ENCODE measurements at regions not wholly inside any gene's neighbourhood (a gene's known extent, or its start where the extent isn't known, plus 50 kb on each side); places are given as distances from the start of the nearest gene placed in this dataset.

GRCh38 chr2:239662413-239663120 is 261.7 kb upstream of the HDAC4 start:
- H3K4me1 Mint-ChIP-seq (ENCODE audit: low read depth, unreplicated experiment): no peaks in the 10 kb centered on the region
- no peak overlapping the region for H3K4me3 Mint-ChIP-seq (ENCODE audit: low read depth, unreplicated experiment)
- BruUV-seq (replicated peaks): no TSS peak
- H3K36me3 Mint-ChIP-seq (ENCODE audit: insufficient read depth, unreplicated experiment): no peaks in the 10 kb centered on the region
- H3K9me3 Mint-ChIP-seq (ENCODE audit: low read depth, unreplicated experiment): peaks cover 2% of the 10 kb centered on the region
- DNase-seq: no peak
- TF ChIP-seq CTCF (IDR thresholded peaks at IDR 0.05; ENCODE audit: unreplicated experiment): no peak
- intact Hi-C loops (cut with micrococcal nuclease; ENCODE audit: unreplicated experiment): no loop called here
- peaks cover 90% of the 10 kb centered on the region for H3K27me3 Mint-ChIP-seq (ENCODE audit: unreplicated experiment)
- H3K27ac Mint-ChIP-seq (ENCODE audit: unreplicated experiment): no peak overlapping the region
- CTCF ChIA-PET: no interaction called here

DNA sequence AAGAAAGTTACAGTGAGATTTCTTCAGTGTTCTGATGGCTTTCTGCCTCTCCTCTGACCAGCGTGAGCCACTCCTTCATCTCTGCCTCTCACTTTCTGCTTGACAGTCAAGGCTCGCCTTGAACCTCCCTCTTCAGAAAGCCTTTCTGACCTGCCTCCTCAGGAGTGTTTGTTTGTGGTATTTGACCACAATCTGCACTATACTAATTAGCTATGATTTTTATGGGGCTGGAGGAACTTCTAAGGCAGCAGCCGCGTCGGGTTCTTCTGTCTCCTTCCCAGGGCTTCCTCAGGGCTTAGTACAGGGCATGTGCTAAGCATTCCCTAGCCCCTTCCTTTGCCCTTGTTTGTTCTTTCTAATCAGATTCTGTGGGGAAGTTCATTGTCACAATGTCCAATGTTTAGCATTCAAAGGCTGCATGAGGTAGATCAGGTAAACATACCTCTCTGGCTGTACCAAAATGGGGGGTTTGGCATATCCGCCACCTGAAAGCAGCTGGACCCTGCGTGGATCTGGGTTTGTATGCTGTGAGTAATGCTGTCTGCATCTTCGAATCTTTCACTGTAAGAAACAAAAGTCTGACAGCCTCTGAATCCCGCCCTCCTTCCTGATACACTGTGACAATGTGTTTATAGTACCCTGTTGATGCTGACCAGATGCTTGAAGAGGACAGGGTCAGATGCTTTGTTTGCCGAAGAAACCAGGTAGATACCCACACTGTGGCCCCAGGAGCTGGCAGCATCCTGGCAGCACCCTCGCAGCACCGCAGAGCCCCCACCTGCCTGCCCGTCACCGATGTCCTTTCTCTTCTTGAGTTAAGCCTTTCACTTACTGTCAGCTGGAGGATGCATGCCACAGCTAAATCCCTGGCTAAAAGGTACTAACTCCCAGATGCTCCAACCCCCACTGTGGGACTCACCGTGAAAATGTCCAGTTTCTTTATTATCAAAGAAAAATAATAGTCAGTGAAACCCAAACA is 260.8 kb upstream of the HDAC4 start:
- no TSS peak for BruUV-seq (replicated peaks)
- Mint-ChIP-seq H3K27ac (ENCODE audit: unreplicated experiment) (no peak overlapping the region), H3K36me3 (ENCODE audit: insufficient read depth, unreplicated experiment) (no peaks in the 10 kb centered on the region), H3K9me3 (ENCODE audit: low read depth, unreplicated experiment) (peaks cover 3% of the 10 kb centered on the region), H3K27me3 (ENCODE audit: unreplicated experiment) (peaks cover 90% of the 10 kb centered on the region), H3K4me1 (ENCODE audit: low read depth, unreplicated experiment) (no peaks in the 10 kb centered on the region), H3K4me3 (ENCODE audit: low read depth, unreplicated experiment) (no peak overlapping the region)
- no peak for TF ChIP-seq CTCF (IDR thresholded peaks at IDR 0.05; ENCODE audit: unreplicated experiment)
- intact Hi-C loops (cut with micrococcal nuclease; ENCODE audit: unreplicated experiment): no loop called here
- CTCF ChIA-PET: no interaction called here
- no peak for DNase-seq

- DNase-seq: no peak
- Mint-ChIP-seq H3K4me1 (ENCODE audit: low read depth, unreplicated experiment) (no peaks in the 10 kb centered on the region), H3K36me3 (ENCODE audit: insufficient read depth, unreplicated experiment) (no peaks in the 10 kb centered on the region), H3K9me3 (ENCODE audit: low read depth, unreplicated experiment) (peaks cover 3% of the 10 kb centered on the region), H3K4me3 (ENCODE audit: low read depth, unreplicated experiment) (no peak overlapping the region), H3K27me3 (ENCODE audit: unreplicated experiment) (peaks cover 97% of the 10 kb centered on the region), H3K27ac (ENCODE audit: unreplicated experiment) (no peak overlapping the region)
- BruUV-seq (replicated peaks): no TSS peak
- intact Hi-C loops (cut with micrococcal nuclease; ENCODE audit: unreplicated experiment): no loop called here
- no peak for TF ChIP-seq CTCF (IDR thresholded peaks at IDR 0.05; ENCODE audit: unreplicated experiment)
- CTCF ChIA-PET: interaction anchor here (0.7 kb wide), 1 partner anchor 121 kb away, joined by 3 read pairs; no protein-coding TSS in a partner anchor
These were observed 259.8 kb upstream of the HDAC4 start for GRCh38 chr2:239660390-239661230.

GRCh38 chr2:239657992-239658391 is 257.2 kb upstream of the HDAC4 start:
- no peak for DNase-seq
- peaks cover 3% of the 10 kb centered on the region for H3K9me3 Mint-ChIP-seq (ENCODE audit: low read depth, unreplicated experiment)
- H3K36me3 Mint-ChIP-seq (ENCODE audit: insufficient read depth, unreplicated experiment): no peaks in the 10 kb centered on the region
- H3K27ac Mint-ChIP-seq (ENCODE audit: unreplicated experiment): no peak overlapping the region
- peaks cover 73% of the 10 kb centered on the region for H3K27me3 Mint-ChIP-seq (ENCODE audit: unreplicated experiment)
- CTCF ChIA-PET: no interaction called here
- no peak for TF ChIP-seq CTCF (IDR thresholded peaks at IDR 0.05; ENCODE audit: unreplicated experiment)
- H3K4me1 Mint-ChIP-seq (ENCODE audit: low read depth, unreplicated experiment): no peaks in the 10 kb centered on the region
- intact Hi-C loops (cut with micrococcal nuclease; ENCODE audit: unreplicated experiment): no loop called here
- H3K4me3 Mint-ChIP-seq (ENCODE audit: low read depth, unreplicated experiment): no peak overlapping the region
- no TSS peak for BruUV-seq (replicated peaks)
